Activated naive CD8-positive, alpha-beta T cell treated with anti-CD3 and anti-CD28 coated beads for 36 hours (primary cell): ENCODE measurements at regions not wholly inside any gene's neighbourhood (a gene's known extent, or its start where the extent isn't known, plus 50 kb on each side); places are given as distances from the start of the nearest gene placed in this dataset.
"Not testable (repeated sequence)": the region's sequence is repeated elsewhere in the genome, so short reads cannot be mapped to it uniquely, and the experiment has no call there.

Experiments used
- DNase-seq: peaks from one replicate; pipeline ENCODE4 v3.0.0; 2021
- H3K27ac Mint-ChIP-seq: one replicate; pipeline ENCODE4 v1.8.0; 2022; ENCODE audit warnings: mild to moderate bottlenecking, moderate library complexity, mixed read lengths
- H3K27me3 Mint-ChIP-seq: one replicate; pipeline ENCODE4 v1.8.0; 2022; ENCODE audit warnings: mild to moderate bottlenecking, mixed read lengths
- H3K36me3 Mint-ChIP-seq: one replicate; pipeline ENCODE4 v1.8.0; 2021; ENCODE audit warnings: mild to moderate bottlenecking, mixed read lengths
- H3K4me1 Mint-ChIP-seq: one replicate; pipeline ENCODE4 v1.8.0; 2021; ENCODE audit warnings: mixed read lengths
- H3K4me3 Mint-ChIP-seq: one replicate; pipeline ENCODE4 v1.8.0; 2022; ENCODE audit warnings: mild to moderate bottlenecking, moderate library complexity, mixed read lengths
- H3K9me3 Mint-ChIP-seq: one replicate; pipeline ENCODE4 v1.8.0; 2022; ENCODE audit warnings: mixed read lengths

DNA sequence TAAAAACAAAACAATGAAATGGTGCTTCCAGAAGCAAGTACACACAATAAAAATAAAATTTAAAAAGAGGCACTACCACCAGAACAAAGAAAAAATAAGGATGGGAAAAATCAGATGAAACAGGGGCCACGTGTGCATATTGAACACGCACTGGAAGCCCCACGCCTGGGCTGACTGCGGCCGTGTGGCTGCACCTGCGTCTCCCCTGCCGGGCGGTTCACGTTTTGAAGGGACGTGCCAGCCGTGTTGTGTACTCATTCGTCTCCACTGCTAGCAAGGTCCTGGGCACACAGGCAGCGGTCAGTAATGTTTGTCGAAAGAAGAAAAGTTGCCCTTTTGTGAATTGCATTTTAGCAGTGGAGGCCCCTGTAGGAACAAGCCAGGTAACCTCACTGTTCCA, 255.9 kb upstream of the RNF32 start:
- Mint-ChIP-seq H3K9me3 (no peaks in the 10 kb centered on the region), H3K4me3 (no peak overlapping the region), H3K27me3 (peaks cover 4% of the 10 kb centered on the region), H3K4me1 (no peaks in the 10 kb centered on the region), H3K36me3 (no peaks in the 10 kb centered on the region), H3K27ac (no peak overlapping the region)
- DNase-seq, result no peak

DNA sequence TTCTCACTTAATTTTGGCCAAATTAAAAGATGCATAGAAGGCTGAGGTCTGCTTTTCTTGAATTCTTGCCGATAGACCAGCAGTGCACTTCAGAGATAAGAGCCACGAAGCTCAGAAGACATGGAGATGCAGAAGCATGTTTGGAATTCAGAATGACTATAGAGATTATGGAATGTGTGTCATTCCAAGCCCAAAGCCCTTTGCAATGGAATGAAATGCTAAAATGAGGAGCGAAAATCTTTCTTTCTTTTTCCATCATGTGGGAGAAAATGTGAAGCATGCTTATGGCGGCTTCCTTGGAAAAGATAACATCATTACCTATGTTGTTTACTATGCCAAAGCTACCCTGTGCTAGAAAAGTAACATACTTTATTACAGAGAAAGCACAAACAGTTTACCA, 257.0 kb upstream of the RNF32 start:
- H3K27ac Mint-ChIP-seq, result no peak overlapping the region
- DNase-seq, result no peak
- H3K27me3 Mint-ChIP-seq, result peaks cover 9% of the 10 kb centered on the region
- no peaks in the 10 kb centered on the region for H3K4me1 Mint-ChIP-seq
- H3K36me3 Mint-ChIP-seq, result no peaks in the 10 kb centered on the region
- H3K4me3 Mint-ChIP-seq, result no peak overlapping the region
- H3K9me3 Mint-ChIP-seq, result no peaks in the 10 kb centered on the region

DNA sequence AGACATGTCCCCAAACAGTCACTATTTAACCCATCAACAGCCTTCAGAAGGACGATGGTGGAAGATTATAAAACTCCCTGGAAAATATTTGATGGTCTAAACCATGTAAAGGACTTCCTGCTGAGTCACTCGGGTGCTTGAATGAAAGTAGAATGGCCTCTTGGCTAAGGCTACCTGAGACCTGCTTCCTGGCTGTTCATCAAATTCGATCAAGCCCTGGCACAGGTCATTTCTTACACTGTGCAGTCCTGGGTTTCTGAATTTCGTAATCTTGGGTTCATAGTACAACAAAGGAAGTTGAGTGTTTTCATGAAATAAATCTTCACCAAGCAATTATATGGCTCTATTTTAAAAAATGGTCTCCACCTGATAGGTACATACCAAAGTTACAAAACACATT, 260.3 kb upstream of the RNF32 start:
- Mint-ChIP-seq H3K27ac (no peak overlapping the region), H3K4me1 (no peaks in the 10 kb centered on the region), H3K36me3 (no peaks in the 10 kb centered on the region), H3K27me3 (peaks cover 23% of the 10 kb centered on the region), H3K4me3 (no peak overlapping the region), H3K9me3 (no peaks in the 10 kb centered on the region)
- DNase-seq, result no peak

DNA sequence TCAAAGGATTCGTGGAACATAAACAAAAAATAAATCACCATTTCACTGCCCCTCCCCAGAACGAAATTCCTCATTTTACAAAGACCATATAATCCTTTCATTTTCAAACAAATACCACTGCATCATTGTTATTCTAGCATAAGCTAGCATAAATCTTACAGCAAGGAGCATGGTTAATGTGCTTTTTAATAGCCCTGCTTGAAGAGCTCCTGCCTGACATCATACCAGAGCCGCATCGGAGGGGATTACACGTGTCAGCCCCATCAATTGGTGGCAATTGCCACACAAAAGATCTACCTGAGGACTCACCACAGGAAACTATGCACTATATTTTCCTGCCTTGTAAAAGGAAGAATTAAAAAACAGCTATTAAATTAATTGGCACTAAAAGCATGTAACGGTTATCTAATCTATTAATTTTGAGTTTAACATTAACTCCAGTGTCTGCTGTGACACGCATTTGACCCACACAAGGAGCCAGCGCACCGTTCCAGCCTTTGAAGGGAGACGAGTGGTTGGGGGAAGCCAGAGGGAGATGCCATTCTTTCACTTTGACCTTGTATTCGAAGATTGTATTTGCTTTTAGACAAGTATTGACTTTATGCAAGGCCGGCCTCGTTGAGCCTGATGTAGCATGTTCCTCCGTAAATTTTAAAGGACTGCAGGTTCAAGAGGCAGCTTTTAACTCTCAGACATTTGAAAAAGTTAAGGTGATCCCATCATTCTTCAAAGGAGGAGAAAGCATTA, 261.1 kb upstream of the RNF32 start:
- Mint-ChIP-seq H3K36me3 (no peaks in the 10 kb centered on the region), H3K27me3 (peaks cover 23% of the 10 kb centered on the region), H3K4me1 (no peaks in the 10 kb centered on the region), H3K27ac (no peak overlapping the region), H3K4me3 (no peak overlapping the region), H3K9me3 (no peaks in the 10 kb centered on the region)
- no peak for DNase-seq

DNA sequence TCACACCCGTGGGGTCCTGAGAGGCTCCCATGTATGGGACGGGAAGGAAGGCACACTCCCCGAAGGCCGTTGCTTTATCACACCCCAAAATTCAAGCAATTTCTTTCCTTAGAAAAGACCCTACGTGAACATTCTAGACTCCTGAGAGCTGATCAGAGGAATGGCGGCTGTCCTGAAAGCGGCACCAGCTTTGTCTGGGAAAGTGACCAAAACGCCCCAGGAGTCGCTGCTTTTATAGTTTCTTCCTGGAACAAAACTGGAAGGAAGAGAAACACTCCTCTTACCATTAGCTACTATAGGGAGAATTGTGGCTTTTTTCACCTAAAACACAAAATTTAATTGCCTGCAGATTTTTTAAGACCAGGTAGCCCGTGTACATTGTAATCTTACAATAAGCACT, 261.8 kb upstream of the RNF32 start:
- Mint-ChIP-seq H3K9me3 (no peaks in the 10 kb centered on the region), H3K36me3 (no peaks in the 10 kb centered on the region)

DNA sequence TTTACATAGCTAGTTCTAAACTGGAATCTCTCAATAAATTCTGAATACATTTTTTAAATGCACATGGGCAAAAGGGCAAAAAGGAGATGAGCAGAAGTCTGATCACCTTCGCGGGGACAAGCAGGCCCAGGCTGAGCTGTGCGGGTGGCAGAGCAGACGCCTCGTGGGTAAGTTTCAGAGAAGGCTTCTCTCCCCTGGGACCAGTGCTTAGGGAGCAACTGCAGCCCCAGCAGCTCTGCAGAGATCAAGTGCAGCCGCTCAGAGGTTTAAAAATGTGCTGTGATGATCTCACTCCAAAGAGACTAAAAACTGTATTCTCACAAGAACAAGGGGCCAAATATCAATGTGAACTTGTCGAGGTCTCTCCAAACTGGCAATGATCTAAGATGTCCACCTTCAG, 264.3 kb upstream of the RNF32 start:
- no peak for DNase-seq
- Mint-ChIP-seq H3K36me3 (no peaks in the 10 kb centered on the region), H3K9me3 (peaks cover 7% of the 10 kb centered on the region), H3K4me3 (no peak overlapping the region), H3K27me3 (peaks cover 19% of the 10 kb centered on the region), H3K27ac (no peak overlapping the region), H3K4me1 (no peaks in the 10 kb centered on the region)

More for the DNA sequence above, 261.8 kb upstream of the RNF32 start:
- H3K4me1 Mint-ChIP-seq, result no peaks in the 10 kb centered on the region
- H3K4me3 Mint-ChIP-seq, result no peak overlapping the region
- no peak for DNase-seq
- H3K27ac Mint-ChIP-seq, result no peak overlapping the region
- peaks cover 23% of the 10 kb centered on the region for H3K27me3 Mint-ChIP-seq

DNA sequence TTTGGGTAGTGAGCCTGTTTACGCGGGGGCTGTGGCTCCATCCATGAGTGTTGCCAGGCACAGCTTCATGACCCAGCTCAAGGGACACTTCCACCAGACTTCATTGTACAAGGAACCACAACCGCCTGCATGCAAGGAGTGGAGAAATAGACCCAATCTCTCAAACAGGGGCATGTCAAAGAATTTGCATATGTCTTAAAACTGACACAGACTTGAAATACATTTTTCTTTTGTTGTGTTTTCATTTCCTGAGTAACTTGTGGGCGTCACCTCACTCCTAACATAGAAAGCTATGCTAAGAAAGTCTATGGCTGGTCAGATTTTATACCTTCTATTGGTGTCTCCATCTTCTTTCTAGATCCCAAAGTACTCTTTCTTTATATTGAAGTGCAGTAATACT, 266.2 kb upstream of the RNF32 start:
- H3K36me3 Mint-ChIP-seq, result no peaks in the 10 kb centered on the region
- H3K9me3 Mint-ChIP-seq, result peaks cover 16% of the 10 kb centered on the region
- H3K27ac Mint-ChIP-seq, result no peak overlapping the region
- no peaks in the 10 kb centered on the region for H3K4me1 Mint-ChIP-seq
- H3K27me3 Mint-ChIP-seq, result peaks cover 24% of the 10 kb centered on the region
- H3K4me3 Mint-ChIP-seq, result no peak overlapping the region
- no peak for DNase-seq

DNA sequence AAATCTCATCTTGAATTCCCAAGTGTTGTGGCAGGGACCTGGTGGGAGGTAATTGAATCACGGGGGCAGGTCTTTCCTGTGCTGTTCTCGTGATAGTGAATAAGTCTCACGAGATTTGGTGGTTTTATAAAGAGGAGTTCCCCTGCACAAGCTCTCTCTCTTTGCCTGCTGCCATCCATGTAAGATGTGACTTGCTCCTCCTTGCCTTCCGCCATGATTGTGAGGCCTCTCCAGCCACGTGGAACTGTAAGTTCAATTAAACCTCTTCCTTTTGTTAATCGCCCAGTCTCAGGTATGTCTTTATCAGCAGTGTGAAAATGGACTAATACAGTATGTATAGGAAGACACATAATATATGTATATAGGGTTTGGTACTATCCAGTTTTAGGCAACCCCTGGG, 270.6 kb upstream of the RNF32 start:
- not testable (repeated sequence) for H3K36me3 Mint-ChIP-seq, H3K27me3 Mint-ChIP-seq, H3K4me1 Mint-ChIP-seq, DNase-seq, H3K27ac Mint-ChIP-seq, H3K4me3 Mint-ChIP-seq
- peaks cover 18% of the 10 kb centered on the region for H3K9me3 Mint-ChIP-seq

DNA sequence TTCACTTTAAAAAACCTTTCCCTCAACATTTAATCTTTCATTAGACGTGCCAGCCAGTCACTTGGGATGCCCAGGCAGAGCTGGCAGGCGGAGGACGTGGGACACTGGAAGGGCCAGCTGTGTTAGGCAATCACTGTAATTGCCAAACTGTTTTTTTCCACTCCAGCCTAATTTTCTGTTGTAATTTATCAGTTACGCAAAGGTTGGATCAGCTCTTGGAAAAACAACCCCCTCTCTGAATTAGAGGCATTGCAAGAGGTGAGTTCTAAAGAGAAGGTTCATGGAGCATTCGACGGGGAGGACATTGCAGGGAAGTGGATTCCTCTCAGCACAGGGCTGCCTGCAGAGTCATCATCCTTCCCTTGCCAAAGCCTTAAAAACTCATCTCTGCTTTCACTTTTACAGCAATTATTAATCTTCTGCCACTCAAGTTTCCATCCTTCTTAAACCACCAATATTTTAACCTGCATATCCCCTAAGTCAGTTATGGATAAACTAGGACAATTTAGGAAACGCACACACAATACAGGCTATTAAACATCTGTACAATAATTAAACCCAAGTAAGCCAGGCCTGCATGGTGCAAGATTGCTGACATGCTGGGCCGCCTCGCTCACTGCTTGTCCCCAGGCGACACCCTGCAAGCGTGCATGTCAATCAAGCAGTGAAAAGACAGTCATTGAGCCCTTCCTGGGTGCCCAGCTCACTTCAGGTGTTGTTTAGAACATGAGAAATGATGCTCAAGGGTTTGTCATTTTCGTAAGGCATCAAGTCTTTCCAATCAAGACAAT, 272.3 kb upstream of the RNF32 start:
- peaks cover 18% of the 10 kb centered on the region for H3K9me3 Mint-ChIP-seq
- no peaks in the 10 kb centered on the region for H3K4me1 Mint-ChIP-seq
- no peak for DNase-seq
- no peak overlapping the region for H3K4me3 Mint-ChIP-seq
- no peak overlapping the region for H3K27ac Mint-ChIP-seq
- H3K27me3 Mint-ChIP-seq, result peaks cover 6% of the 10 kb centered on the region
- H3K36me3 Mint-ChIP-seq, result no peaks in the 10 kb centered on the region

DNA sequence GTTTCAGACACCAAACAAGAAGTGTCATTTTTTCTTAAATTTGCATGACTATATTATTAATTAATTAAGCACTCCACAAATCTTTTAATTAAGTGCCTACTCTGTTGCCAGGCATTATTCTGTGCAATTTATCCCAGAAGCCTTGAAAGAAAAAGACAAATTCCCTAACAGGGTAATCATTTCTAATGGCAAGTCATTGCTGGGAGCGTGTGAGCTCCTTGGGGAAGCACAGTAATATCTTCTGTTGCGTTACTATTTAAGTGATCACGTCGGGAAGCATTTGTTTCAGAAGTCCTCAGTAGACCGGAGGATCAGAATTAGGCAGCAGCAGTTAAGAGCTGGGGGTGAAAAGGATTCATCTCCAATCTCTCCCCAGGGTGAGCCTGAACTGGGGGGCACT, 276.8 kb upstream of the RNF32 start:
- no peaks in the 10 kb centered on the region for H3K4me1 Mint-ChIP-seq
- H3K9me3 Mint-ChIP-seq, result no peaks in the 10 kb centered on the region
- H3K36me3 Mint-ChIP-seq, result no peaks in the 10 kb centered on the region
- no peak overlapping the region for H3K4me3 Mint-ChIP-seq
- no peaks in the 10 kb centered on the region for H3K27me3 Mint-ChIP-seq
- H3K27ac Mint-ChIP-seq, result no peak overlapping the region
- no peak for DNase-seq

DNA sequence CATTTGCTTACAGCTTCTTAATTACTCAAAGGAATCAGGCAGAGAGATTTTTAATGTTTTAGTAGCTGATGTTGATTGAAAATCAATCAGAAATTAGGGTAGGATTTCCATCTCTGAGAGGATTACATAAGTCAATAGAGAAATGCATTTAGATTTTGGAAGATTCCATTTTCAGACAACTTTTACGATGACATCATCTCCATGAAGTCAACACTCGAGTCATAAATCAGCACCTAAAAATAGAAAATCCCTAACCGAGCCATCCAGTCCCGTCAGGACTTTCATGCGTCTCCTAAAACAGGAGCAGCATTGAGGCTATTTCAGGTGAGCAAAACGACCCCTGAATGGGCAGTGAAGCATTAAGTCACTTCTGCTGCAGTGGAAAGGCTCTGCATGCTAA, 279.7 kb upstream of the RNF32 start:
- no peaks in the 10 kb centered on the region for H3K4me1 Mint-ChIP-seq
- H3K36me3 Mint-ChIP-seq, result no peaks in the 10 kb centered on the region
- DNase-seq, result no peak
- no peaks in the 10 kb centered on the region for H3K27me3 Mint-ChIP-seq
- no peak overlapping the region for H3K4me3 Mint-ChIP-seq
- H3K9me3 Mint-ChIP-seq, result no peaks in the 10 kb centered on the region
- H3K27ac Mint-ChIP-seq, result no peak overlapping the region

DNA sequence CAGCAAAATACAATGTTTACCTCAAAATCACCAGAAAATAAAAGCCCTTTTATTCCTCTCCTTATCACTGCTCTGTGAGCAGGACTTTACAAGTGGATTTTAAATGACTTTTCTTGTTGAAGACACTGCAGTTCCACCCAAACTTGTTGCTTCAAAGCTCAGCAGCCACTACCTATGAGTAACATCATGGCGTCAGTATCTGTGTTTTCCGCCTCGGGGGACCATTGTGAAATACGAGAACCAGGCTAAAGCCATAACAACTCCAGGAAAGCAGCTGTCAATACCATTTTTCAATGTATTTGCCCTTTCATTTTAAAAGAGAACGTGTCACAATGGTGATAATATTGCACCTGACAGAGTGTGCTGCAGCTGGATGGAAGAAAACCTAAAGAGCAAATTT, 284.0 kb upstream of the RNF32 start:
- Mint-ChIP-seq H3K27ac (no peak overlapping the region), H3K27me3 (no peaks in the 10 kb centered on the region), H3K36me3 (no peaks in the 10 kb centered on the region), H3K4me3 (no peak overlapping the region), H3K9me3 (no peaks in the 10 kb centered on the region), H3K4me1 (no peaks in the 10 kb centered on the region)
- DNase-seq, result no peak

DNA sequence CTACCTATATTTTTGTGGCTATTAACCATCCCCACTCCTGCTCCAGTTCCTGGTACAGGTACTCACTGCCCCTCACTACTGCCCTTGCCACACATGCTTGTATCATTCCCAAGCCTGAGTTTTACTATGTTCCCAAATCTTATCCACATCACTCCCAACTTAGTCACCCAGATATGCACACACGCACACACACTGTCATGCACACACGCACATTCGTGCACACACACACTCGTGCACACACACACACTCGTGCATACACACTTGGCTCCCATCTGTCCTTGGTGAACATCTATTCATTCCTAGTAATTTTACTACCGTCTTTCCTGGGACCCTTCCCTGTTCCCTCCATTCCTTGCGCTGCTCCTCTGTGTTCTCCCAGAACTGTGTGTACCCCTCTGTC, 287.2 kb upstream of the RNF32 start:
- no peak overlapping the region for H3K4me3 Mint-ChIP-seq
- no peaks in the 10 kb centered on the region for H3K9me3 Mint-ChIP-seq
- no peaks in the 10 kb centered on the region for H3K4me1 Mint-ChIP-seq
- H3K36me3 Mint-ChIP-seq, result no peaks in the 10 kb centered on the region
- no peak for DNase-seq
- no peak overlapping the region for H3K27ac Mint-ChIP-seq
- H3K27me3 Mint-ChIP-seq, result no peaks in the 10 kb centered on the region

DNA sequence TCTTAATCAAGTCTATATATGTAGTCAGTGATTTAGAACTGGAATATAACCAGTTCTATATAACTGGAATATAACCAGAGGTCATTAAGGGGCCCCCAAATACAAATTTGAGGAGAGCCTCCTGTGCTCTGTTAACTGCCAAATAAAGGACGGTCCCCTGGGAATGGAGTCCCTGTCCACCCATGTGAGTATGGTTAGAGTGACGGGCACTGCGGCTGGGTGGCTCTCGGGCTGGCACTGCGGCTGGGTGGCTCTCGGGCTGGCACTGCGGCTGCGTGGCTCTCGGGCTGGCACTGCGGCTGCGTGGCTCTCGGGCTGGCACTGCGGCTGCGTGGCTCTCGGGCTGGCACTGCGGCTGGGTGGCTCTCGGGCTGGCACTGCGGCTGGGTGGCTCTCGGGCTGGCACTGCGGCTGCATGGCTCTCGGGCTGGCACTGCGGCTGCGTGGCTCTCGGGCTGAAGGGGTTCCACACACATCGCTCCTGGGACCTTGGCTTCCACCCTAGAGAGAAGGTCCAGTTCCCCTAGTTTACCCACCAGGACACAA, 292.8 kb upstream of the RNF32 start:
- DNase-seq, H3K27me3 Mint-ChIP-seq, H3K4me1 Mint-ChIP-seq, H3K9me3 Mint-ChIP-seq, H3K27ac Mint-ChIP-seq, H3K36me3 Mint-ChIP-seq, H3K4me3 Mint-ChIP-seq: not testable (repeated sequence)

DNA sequence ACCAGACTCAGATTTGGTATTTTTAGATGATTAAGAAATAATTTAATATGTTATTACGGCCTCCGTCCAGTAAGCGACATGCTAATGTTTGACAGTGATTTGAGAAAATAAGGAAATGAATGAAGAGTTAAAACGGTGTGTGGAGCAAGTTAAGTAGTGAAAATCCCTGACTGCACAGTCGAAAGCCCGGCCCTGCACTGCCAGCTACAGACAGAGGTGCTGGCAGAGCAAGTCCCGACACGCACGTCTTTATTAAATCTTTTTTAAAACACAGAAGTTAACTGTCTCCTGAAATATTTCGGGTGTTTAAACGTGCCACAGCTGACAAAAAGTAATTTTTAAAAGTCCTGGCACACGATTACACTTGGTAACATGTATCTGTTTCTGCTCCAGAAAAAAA, 293.4 kb upstream of the RNF32 start:
- H3K27ac Mint-ChIP-seq, result no peak overlapping the region
- DNase-seq, result no peak
- no peak overlapping the region for H3K4me3 Mint-ChIP-seq
- no peaks in the 10 kb centered on the region for H3K27me3 Mint-ChIP-seq
- H3K9me3 Mint-ChIP-seq, result no peaks in the 10 kb centered on the region
- H3K4me1 Mint-ChIP-seq, result no peaks in the 10 kb centered on the region
- H3K36me3 Mint-ChIP-seq, result no peaks in the 10 kb centered on the region

DNA sequence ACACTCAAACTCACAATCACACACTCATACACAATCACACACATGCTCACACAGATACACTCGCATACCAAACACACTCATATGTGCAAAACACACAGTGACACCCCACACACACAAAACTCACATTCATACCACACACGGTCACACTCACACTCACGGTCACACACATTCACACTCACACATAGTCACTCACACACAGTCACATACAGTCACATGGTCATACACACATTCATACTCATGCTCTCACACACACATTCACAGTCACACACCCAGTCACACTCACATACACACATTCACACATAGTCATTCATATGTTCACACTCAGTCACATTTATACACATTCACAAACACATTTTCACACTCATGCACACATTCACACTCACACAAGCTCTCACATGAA, 296.0 kb upstream of the RNF32 start:
- Mint-ChIP-seq H3K36me3 (no peaks in the 10 kb centered on the region), H3K27me3 (no peaks in the 10 kb centered on the region), H3K4me3 (no peak overlapping the region), H3K27ac (no peak overlapping the region), H3K9me3 (no peaks in the 10 kb centered on the region), H3K4me1 (no peaks in the 10 kb centered on the region)
- DNase-seq, result no peak
